Hepatocyte (in vitro differentiated cells): ENCODE measurements at regions not wholly inside any gene's neighbourhood (a gene's known extent, or its start where the extent isn't known, plus 50 kb on each side); places are given as distances from the start of the nearest gene placed in this dataset.

ENCODE experiments used
- DNase-seq: peaks from one replicate; pipeline ENCODE4 v3.0.0-alpha.2; 2016; ENCODE audit warnings: low spot score
- H2AFZ ChIP-seq: fragments of 200-600 bp; sonication (generic); 2 replicates; pipeline ENCODE4 v1.6.0; 2016; ENCODE audit warnings: antibody characterized with exemption, mild to moderate bottlenecking
- H3K27ac ChIP-seq: fragments of 200-600 bp; sonication (generic); 2 replicates; pipeline ENCODE4 v1.5.1; 2016; ENCODE audit warnings: mild to moderate bottlenecking
- H3K27me3 ChIP-seq: fragments of 200-600 bp; sonication (generic); 2 replicates; pipeline ENCODE4 v1.6.1; 2016
- H3K36me3 ChIP-seq: fragments of 200-600 bp; sonication (generic); replicated peaks from 2 replicates; pipeline ENCODE4 v1.5.1; 2016; ENCODE audit warnings: low read depth; ENCODE audit not compliant: insufficient read depth
- H3K4me1 ChIP-seq: fragments of 200-600 bp; sonication (generic); 2 replicates; pipeline ENCODE4 v1.5.1; 2016; ENCODE audit warnings: mild to moderate bottlenecking, moderate library complexity; ENCODE audit not compliant: insufficient read depth
- H3K4me2 ChIP-seq: fragments of 200-600 bp; sonication (generic); 2 replicates; pipeline ENCODE4 v1.6.0; 2016
- H3K4me3 ChIP-seq: fragments of 200-600 bp; sonication (generic); 2 replicates; pipeline ENCODE4 v1.5.1; 2016; ENCODE audit warnings: mild to moderate bottlenecking
- H3K79me2 ChIP-seq: fragments of 200-600 bp; sonication (generic); 2 replicates; pipeline ENCODE4 v1.6.0; 2017; ENCODE audit warnings: mild to moderate bottlenecking
- H3K9me2 ChIP-seq: fragments of 200-600 bp; sonication (generic); replicated peaks from 2 replicates; pipeline ENCODE4 v1.6.0; 2017; ENCODE audit warnings: mild to moderate bottlenecking; ENCODE audit not compliant: insufficient read depth
- H3K9me3 ChIP-seq: fragments of 200-600 bp; sonication (generic); 2 replicates; pipeline ENCODE4 v1.5.1; 2016; ENCODE audit warnings: low read depth, mild to moderate bottlenecking
- H4K20me1 ChIP-seq: fragments of 200-600 bp; sonication (generic); 2 replicates; pipeline ENCODE4 v1.6.0; 2016; ENCODE audit warnings: mild to moderate bottlenecking; ENCODE audit not compliant: insufficient read depth, poor library complexity, severe bottlenecking
- CTCF ChIP-seq: fragments of 200-600 bp; sonication (generic); IDR thresholded peaks from 2 replicates; pipeline ENCODE4 v1.5.1; 2016; ENCODE audit warnings: antibody characterized with exemption, mild to moderate bottlenecking; ENCODE audit not compliant: poor library complexity
- EZH2 ChIP-seq: fragments of 200-600 bp; sonication (generic); IDR thresholded peaks from 2 replicates; pipeline ENCODE4 v1.6.1; 2016; ENCODE audit warnings: antibody characterized with exemption, mild to moderate bottlenecking, borderline replicate concordance
- EZH2phosphoT487 ChIP-seq: fragments of 200-600 bp; sonication (generic); IDR thresholded peaks from one replicate; pipeline ENCODE4 v1.6.1; 2018; ENCODE audit warnings: antibody characterized with exemption, mild to moderate bottlenecking, low read depth, moderate library complexity; ENCODE audit not compliant: unreplicated experiment, severe bottlenecking
- WGBS: methylation state at CpG from one replicate; pipeline ENCODE4 v1.1.6; 2016; ENCODE audit warnings: low lambda C conversion rate; ENCODE audit errors: missing lambda C conversion rate; 5-methylcytosine and 5-hydroxymethylcytosine counted together

GRCh38 chr5:91478096-91478495 lies 95.0 kb upstream of the ARRDC3 start:
- no peaks in the 10 kb centered on the region for H3K9me3 ChIP-seq
- TF ChIP-seq CTCF (no peak), EZH2phosphoT487 (no peak), EZH2 (no peak)

GRCh38 chr5:91477408-91477807 lies 94.3 kb upstream of the ARRDC3 start:
- TF ChIP-seq CTCF (no peak), EZH2 (no peak), EZH2phosphoT487 (no peak)
- no peak for DNase-seq
- Histone ChIP-seq H3K4me1 (no peaks in the 10 kb centered on the region), H3K36me3 (no peaks in the 10 kb centered on the region), H4K20me1 (no peaks in the 10 kb centered on the region), H3K27me3 (no peaks in the 10 kb centered on the region), H3K4me2 (no peak overlapping the region), H2AFZ (no peak overlapping the region), H3K9me2 (no peaks in the 10 kb centered on the region), H3K9me3 (no peaks in the 10 kb centered on the region), H3K4me3 (no peak overlapping the region), H3K79me2 (no peaks in the 10 kb centered on the region), H3K27ac (no peak overlapping the region)
- 93% methylated on average over 3 of the region's 3 CpGs for WGBS

More at GRCh38 chr5:91478096-91478495, 95.0 kb upstream of the ARRDC3 start:
- Histone ChIP-seq H3K27ac (no peak overlapping the region), H3K36me3 (no peaks in the 10 kb centered on the region), H3K27me3 (no peaks in the 10 kb centered on the region), H3K79me2 (no peaks in the 10 kb centered on the region), H2AFZ (no peak overlapping the region), H3K4me3 (no peak overlapping the region), H4K20me1 (no peaks in the 10 kb centered on the region), H3K9me2 (no peaks in the 10 kb centered on the region), H3K4me1 (no peaks in the 10 kb centered on the region), H3K4me2 (no peak overlapping the region)
- 91% methylated on average over 2 of the region's 2 CpGs for WGBS
- no peak for DNase-seq

GRCh38 chr5:91474201-91474600 lies 91.1 kb upstream of the ARRDC3 start:
- no peak overlapping the region for H3K4me2 ChIP-seq
- no peaks in the 10 kb centered on the region for H3K27me3 ChIP-seq
- TF ChIP-seq EZH2phosphoT487 (no peak), CTCF (no peak), EZH2 (no peak)
- no peak for DNase-seq
- no peaks in the 10 kb centered on the region for H3K9me3 ChIP-seq
- no peaks in the 10 kb centered on the region for H4K20me1 ChIP-seq
- H2AFZ ChIP-seq: no peak overlapping the region
- no peaks in the 10 kb centered on the region for H3K36me3 ChIP-seq
- no peaks in the 10 kb centered on the region for H3K79me2 ChIP-seq
- no peaks in the 10 kb centered on the region for H3K9me2 ChIP-seq
- H3K4me1 ChIP-seq: peaks cover 2% of the 10 kb centered on the region
- 73% methylated on average over 1 of the region's 1 CpG for WGBS
- no peak overlapping the region for H3K4me3 ChIP-seq
- H3K27ac ChIP-seq: no peak overlapping the region

GRCh38 chr5:91472631-91473030 lies 89.5 kb upstream of the ARRDC3 start:
- Histone ChIP-seq H3K9me2 (no peaks in the 10 kb centered on the region), H3K4me2 (no peak overlapping the region)

More at GRCh38 chr5:91472631-91473030, 89.5 kb upstream of the ARRDC3 start:
- DNase-seq: no peak
- Histone ChIP-seq H4K20me1 (no peaks in the 10 kb centered on the region), H3K36me3 (no peaks in the 10 kb centered on the region), H3K27me3 (no peaks in the 10 kb centered on the region), H2AFZ (no peak overlapping the region), H3K4me1 (peaks cover 6% of the 10 kb centered on the region), H3K79me2 (no peaks in the 10 kb centered on the region), H3K27ac (no peak overlapping the region), H3K9me3 (no peaks in the 10 kb centered on the region), H3K4me3 (no peak overlapping the region)
- 65% methylated on average over 1 of the region's 1 CpG for WGBS
- TF ChIP-seq CTCF (no peak), EZH2phosphoT487 (no peak), EZH2 (no peak)
